GM12864 (cell line): ENCODE measurements at regions not wholly inside any gene's neighbourhood (a gene's known extent, or its start where the extent isn't known, plus 50 kb on each side); places are given as distances from the start of the nearest gene placed in this dataset.

ENCODE experiments used
- DNase-seq: peaks from one replicate; pipeline ENCODE4 v3.0.0-alpha.2; 2011; ENCODE audit warnings: low read depth
- H3K4me3 ChIP-seq: 2 replicates; pipeline ENCODE4 v1.5.1; 2011; ENCODE audit warnings: mild to moderate bottlenecking, low read depth, low read length, control low read depth
- TF ChIP-seq, protein P1 (sequence below): IDR thresholded peaks from 2 replicates; pipeline ENCODE4 v1.5.1; 2011; ENCODE audit warnings: low read depth, mild to moderate bottlenecking, moderate library complexity, low read length, control low read depth, inconsistent platforms; ENCODE audit errors: missing control alignments

DNA sequence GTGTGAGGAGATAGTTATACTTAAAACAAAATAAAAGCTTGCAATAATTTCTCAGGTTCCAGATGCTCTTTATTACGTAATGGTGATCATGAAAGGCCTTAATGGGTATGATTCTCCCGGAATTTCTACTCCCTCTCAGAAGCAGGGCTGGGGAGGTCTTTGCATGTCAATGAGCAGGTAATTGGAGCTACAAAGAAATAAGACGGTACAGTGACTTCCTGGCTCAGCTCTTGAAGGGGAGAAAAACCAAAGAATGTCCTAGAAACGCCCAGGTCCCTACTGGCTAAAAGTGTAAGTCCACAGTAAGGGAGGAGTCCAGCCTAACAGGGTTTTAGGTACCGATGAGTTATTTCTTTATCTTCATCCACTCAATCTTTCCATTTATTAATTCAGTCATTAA lies 390.9 kb downstream of the TMEM114 start:
- TF ChIP-seq, protein P1, sequence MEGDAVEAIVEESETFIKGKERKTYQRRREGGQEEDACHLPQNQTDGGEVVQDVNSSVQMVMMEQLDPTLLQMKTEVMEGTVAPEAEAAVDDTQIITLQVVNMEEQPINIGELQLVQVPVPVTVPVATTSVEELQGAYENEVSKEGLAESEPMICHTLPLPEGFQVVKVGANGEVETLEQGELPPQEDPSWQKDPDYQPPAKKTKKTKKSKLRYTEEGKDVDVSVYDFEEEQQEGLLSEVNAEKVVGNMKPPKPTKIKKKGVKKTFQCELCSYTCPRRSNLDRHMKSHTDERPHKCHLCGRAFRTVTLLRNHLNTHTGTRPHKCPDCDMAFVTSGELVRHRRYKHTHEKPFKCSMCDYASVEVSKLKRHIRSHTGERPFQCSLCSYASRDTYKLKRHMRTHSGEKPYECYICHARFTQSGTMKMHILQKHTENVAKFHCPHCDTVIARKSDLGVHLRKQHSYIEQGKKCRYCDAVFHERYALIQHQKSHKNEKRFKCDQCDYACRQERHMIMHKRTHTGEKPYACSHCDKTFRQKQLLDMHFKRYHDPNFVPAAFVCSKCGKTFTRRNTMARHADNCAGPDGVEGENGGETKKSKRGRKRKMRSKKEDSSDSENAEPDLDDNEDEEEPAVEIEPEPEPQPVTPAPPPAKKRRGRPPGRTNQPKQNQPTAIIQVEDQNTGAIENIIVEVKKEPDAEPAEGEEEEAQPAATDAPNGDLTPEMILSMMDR: no peak
- H3K4me3 ChIP-seq: no peak overlapping the region
- DNase-seq: no peak

DNA sequence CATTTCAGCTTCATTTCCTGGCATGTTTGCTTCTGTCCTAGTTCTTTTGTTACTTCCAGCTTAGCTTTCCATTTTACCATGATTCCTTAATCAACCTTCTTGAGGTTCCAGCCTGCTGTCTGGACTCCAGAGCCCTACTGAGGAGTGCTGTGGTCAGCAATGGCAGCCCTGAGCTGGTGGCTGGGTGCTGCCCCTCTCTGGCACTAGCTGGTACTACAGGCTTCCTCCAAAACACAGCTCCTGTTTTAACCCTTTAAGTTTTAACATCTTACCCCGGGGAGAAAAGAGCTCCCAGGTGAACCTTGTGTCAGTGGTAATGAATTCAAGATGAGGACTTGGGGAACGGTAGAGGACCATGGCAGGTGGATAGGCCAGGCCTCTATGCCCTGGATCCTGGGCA lies 395.5 kb downstream of the TMEM114 start:
- TF ChIP-seq, protein P1: peak; percentile 32
- no peak overlapping the region for H3K4me3 ChIP-seq
- no peak for DNase-seq

DNA sequence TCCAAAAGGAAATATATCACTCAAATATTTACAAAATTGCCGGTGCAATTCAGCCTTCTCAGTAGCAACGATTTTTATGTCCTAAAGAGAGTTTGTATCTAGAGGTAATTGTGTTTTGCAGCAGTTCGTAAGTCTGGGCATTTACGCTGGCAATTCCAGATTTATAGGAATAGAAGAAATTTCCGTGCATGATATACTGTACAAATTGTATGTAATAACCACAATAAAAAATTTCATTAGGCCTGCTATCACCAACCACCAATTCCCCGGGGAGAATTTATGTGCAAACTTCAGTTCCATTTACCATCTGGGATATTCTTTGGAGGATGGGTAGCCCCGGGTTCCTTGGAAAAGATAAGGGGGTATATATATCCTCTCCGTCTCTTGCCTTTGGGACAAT lies 401.5 kb downstream of the TMEM114 start:
- TF ChIP-seq, protein P1: no peak
- H3K4me3 ChIP-seq: no peak overlapping the region
- DNase-seq: no peak

DNA sequence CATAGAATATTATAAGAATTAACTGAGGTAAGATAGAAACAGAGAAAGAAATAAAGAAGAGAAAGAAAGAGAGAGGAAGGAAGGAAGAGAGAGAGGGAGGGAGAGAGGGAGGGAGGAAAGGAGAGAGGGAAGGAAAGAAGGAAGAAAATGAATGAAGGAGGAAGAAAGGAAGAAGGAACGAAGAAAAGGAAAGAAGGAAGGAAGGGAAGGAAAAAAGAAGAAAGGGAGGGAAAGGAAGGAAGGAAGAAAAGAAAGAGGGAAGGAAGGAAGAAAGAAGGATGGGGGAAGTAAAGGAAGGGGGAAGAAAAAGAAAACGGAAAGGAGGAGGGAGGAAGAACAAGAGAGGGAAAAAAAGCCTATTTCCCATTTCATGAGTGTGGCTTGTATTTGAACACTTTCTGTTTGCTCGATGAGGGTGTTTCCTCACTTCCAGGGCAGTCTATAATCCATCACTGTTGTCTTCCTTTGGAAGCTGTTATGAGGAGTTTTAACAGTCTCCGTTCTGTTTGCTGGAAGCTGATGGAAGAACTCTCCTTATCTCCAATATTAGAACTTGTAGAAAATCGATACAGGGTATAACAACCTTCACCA lies 402.4 kb downstream of the TMEM114 start:
- DNase-seq: no peak
- no peak overlapping the region for H3K4me3 ChIP-seq
- TF ChIP-seq, protein P1: no peak

DNA sequence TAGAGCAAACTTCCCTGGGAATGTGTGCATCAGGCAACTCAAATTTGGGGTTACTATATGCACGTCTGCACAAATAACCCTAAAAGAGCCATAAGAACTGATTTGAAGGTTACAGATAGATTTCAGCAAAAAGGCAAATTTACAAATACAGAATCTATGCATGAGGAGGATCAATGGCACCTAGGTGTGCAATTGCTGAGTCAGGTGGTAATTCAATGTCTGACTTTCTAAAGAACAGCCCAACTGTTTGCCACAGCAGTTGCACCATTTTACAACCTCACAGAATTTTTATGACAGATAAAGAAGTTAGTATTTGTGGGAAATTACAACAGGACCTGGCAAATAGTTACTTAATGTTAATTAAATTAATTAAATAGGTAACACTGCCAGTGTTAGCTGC lies 405.5 kb downstream of the TMEM114 start:
- TF ChIP-seq, protein P1: no peak
- H3K4me3 ChIP-seq: no peak overlapping the region
- no peak for DNase-seq

DNA sequence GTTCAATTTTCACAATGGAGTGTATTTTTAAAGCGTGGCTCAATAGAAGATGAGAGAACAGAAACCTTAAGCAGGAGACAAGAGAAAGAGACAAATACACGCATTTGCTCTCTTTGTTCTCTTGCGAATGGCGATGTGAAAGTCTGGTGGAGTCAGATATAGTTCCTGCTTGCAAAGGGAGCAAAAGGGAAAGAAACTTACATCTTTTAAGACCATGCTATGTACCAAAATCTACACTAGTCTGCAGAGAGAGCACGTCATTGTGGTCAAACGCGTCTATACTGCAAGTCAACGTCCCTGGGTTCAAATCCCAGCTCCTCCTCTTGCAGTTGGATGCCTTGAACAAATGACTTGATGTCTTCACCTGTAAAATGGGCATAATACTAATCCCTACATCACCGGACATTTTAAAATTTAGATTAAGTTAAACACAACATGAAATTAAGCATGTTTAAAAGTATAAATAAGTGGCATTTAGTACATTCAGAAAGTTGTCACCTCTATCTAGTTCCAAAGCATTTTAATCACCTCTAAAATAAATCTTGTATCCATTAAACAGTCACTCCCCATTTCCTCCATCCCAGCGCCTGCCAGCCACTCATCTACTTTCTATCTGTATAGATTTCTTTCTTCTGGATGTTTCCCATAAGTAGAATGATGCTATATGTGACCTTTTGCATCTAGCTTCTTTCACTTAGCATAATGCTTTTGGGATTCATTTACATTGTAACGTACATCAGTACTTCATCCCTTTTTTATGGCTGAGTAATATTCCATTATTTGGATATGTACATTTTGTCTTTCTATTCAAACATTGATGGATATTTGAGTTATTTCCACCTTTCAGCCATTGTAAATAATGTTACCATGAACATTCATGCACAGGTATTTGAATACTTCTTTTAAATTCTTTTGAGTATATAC lies 406.9 kb downstream of the TMEM114 start:
- H3K4me3 ChIP-seq: no peak overlapping the region
- TF ChIP-seq, protein P1: no peak
- DNase-seq: no peak
